GM21529 (cell line): ENCODE measurements at regions not wholly inside any gene's neighbourhood (a gene's known extent, or its start where the extent isn't known, plus 50 kb on each side); places are given as distances from the start of the nearest gene placed in this dataset.

Experiments
- ATAC-seq: cut with Tn5 transposase; IDR thresholded peaks from one replicate; pipeline ENCODE4 v1.9.1; 2021; ENCODE audit not compliant: unreplicated experiment

GRCh38 chr5:8376478-8376877, 507.5 kb downstream of the MTRR start:
- no peak for ATAC-seq

DNA sequence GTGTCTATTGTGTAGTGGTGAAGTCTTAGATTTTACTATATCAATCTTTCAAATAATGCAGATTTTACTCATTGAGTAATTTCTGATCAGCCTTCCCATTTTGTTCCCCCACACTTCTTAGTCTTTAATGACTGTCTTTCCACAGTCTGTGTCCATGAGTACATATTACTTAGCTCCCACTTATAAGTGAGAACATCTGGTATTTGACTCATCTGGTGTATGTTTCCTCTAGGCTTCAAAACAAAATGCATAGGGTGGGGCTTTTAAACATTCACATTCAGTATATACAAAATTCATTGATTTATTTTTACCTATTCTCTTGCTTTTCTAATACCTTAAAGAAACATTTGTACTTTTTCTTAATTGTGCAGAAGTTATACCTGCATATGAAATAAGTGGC, 513.0 kb downstream of the MTRR start:
- ATAC-seq: no peak

- no peak for ATAC-seq
These were observed 513.5 kb downstream of the MTRR start for GRCh38 chr5:8382456-8382855.

GRCh38 chr5:8383616-8384015, 514.7 kb downstream of the MTRR start:
- no peak for ATAC-seq

GRCh38 chr5:8386719-8387288, 517.9 kb downstream of the MTRR start:
- no peak for ATAC-seq

DNA sequence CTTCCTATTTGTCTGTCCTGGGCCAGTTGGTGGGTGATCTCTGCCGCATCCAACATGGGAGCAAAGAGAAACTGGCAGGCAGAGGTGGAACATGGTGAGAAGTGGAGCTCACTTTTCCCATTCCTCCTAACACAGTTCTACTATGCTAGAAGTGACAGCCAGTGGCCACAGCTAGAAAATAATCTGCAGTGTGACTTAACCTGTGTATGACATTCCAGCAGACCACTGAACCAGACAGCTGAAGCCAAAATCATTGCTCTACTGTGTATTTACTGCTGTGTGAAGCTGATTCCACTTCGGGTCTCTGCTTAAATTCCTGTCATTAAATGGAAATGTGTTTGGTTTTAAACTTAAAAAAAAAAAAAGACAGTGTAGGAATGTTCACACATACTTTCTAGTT, 523.0 kb downstream of the MTRR start:
- no peak for ATAC-seq

- no peak for ATAC-seq
These were observed 524.3 kb downstream of the MTRR start for GRCh38 chr5:8393240-8393639.

DNA sequence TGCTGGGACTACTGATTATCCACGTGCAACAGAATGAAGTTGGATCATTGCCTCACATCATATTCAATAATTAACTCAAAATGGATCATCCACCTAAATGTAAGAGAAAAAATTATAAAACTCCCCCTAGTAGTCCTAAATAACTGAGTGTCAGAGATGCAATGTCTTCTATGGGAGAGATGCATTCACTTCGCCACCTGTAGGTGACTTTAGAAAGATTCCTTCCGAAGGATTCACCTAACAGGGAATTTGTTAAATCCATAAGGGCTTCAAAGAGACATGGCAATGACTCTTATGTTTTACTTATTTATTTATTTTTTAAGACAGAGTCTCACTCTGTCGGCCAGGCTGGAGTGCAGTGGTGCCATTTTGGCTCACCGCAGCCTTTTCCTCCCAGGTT, 526.0 kb downstream of the MTRR start:
- no peak for ATAC-seq

DNA sequence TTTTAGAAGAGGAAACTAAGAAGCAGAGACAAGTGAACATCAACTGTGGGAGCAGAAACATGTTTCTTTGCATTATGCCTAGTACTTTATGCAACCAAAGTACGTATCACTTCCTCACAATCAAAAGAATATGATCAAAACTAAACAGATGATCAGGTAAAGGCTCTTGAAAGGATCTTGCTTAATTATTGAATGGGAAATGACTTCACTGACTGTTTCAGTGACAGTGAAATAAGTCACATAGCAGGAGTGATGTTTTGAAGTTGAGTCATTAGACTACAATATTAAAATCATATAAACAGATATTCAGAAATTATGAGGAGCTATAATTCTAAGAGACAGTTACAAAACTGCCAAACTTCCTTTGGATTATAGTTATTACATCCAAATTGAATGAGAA, 527.3 kb downstream of the MTRR start:
- ATAC-seq: no peak

DNA sequence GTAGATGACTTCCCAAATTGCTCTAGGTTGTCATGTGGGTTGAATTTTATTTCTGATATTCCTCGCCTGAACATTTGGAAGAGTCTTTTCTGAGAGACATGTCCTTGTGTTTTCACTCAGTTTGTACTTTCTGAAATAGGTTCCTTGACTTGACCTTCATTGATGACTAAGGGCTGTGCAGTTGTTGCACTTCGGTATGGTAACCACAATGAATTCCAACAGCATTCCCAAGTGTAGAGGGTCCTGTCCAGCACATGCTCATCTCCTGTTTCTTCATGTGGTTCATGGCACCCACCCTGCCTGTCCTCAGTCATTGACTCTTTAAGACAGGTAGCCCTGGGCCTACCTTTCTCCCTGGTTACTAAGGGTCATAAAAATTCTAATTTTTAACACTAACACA, 527.8 kb downstream of the MTRR start:
- no peak for ATAC-seq

DNA sequence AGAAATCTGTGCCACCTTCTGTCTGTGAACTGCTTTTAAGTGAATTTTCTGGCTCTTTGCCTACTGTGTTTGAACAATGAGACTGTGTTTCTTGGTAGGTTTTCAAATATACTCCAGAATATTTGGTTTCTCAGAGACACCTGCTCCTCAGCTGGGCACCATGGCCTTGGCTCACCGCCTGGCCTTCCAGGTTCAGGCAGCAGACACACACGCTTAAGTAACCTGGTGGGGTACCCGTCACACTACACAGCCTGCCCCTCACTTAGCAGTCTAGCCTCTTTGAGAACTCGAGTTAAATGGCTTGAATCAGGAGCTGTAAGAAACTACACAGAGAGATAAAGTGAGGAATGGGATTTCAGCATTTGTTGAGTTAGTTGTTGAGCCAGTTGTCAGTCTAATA, 530.5 kb downstream of the MTRR start:
- ATAC-seq: no peak

GRCh38 chr5:8408258-8408657, 539.3 kb downstream of the MTRR start:
- no peak for ATAC-seq

DNA sequence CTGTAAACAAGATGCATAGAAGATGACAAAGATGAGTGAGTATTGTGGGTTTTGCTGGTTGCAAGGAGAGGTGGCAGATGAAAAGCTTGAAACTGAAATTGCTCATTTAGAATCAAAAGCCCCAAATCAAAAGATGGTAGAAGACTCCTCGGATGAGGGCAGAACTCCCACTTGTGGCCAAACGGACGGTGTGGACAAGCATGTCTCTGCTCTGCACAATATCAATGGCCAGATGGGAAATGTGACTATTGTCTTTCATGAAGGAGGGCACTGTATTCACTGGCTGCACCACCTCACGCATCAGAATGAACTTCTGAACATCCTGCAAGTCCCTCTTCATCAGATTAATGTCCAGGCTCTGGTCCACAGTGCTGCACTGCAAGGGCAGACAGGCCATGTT, 541.7 kb downstream of the MTRR start:
- ATAC-seq: no peak

DNA sequence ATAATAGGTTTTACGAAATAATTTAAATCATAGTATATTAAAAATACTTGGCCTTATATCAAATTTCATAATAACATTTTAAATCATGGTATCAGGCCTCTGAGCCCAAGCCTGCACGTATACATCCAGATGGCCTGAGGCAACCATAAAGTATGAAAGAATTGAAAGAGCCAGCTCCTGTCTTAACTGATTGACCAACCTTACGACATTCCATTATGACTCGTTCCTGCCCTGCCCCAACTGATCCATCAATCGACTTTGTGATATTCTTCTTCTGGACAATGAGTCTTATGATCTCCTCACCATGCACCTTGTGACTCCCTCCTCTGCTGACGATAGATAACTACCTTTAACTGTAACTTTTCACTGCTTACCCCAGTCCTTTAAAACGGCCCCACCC, 545.0 kb downstream of the MTRR start:
- ATAC-seq: no peak

GRCh38 chr5:8417316-8418048, 548.5 kb downstream of the MTRR start:
- ATAC-seq: no peak

DNA sequence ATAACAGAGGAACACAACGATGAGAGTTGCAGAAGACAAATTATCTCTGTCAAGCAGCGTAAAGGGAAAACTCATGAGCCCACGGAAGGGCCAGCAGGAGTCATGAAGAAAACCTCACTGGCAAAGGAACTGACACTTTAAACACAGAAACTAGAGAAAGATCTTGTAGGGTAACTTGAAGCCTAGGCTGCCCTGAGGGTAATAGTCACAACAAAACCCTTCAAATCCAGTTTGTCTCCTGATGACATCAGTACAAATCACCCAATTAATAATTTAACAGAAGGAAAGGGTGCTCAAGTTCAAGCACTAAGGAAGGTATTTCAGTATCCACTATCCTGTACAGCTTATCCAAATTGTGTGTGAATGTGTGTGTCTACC, 549.1 kb downstream of the MTRR start:
- no peak for ATAC-seq

DNA sequence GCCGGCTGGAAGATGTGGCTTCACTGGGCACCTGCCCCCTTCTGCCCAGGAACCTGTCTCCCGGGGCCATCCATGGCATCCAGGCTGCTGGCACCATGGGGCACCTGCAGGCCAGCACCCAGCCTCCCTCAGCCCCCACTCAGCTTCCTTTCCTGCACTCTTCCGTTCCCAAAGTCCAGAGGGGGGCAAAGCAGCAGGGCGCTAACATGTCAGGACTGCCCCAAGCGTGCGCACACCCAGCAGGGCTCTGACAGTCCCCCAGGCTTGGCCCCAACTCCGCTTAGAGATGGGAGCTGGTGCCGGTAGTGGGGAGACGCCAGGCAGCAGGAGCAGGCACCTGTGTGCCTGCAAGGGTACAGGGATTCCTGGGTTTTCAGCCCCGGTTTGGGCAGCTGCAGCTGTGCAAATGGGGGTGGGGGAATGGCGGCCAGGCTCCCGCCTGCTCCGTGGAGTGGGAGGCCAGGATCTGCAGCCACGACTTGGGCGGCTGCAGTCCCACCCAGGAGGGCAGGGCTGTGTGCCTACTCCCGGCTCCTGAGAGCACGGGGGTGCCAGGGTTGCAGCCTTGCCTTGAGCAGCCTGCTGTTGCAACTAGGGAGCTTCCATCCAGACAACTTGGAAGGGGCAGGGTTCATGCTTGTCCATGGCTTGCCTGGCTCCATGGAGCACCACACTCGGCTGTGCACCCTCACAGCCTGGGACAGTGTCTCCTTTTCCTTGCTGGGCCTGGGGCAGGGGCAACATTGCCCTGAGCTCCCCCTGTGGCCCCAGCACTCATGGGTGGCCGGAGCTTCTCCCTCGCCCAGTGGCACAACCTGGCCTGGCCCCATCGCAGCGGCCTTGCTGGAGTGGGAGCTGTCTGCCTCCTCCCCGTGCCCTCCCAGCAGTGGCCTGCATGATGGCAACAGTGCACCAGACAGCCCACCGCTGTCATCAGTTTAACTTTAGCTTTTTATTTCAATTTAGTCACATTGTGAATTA, 561.1 kb downstream of the MTRR start:
- no peak for ATAC-seq

DNA sequence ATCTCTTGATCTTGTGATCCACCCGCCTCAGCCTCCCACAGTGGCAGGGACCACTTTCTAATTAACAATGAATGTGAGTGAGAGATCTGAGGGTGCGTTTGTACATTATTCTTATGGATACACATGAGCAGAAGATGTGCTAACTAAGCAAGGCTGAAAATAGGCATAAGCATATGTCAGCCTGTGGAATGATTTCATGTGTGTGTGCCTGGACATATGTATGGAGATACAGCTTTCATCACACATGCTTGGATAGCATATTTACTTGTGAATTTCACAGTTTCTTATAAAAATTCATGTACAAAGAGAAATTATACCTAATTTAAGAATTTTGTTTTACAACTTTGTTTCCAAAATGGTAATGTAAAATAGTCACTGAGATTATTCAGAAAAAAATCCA, 565.6 kb downstream of the MTRR start:
- no peak for ATAC-seq

DNA sequence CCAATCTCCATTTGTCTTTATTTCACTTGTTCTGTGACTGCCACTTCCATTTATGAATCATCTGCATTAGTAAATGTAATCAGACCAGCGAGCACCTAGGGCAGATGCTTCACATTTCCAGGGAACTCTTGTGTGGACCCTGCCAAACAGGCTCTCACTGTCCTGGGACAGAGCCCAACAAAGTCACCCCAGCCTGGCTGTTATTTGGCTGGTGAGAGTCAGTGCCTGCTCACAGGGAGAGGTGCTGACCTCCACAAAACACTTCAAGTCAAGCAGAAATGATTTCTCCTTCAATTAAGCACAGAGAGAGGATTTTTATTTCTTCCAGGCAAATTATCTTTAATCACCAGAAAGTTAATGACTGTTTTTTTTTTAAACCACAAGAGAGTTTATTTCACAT, 568.0 kb downstream of the MTRR start:
- no peak for ATAC-seq

GRCh38 chr5:8445139-8445538, 576.2 kb downstream of the MTRR start:
- no peak for ATAC-seq

GRCh38 chr5:8446179-8446578, 577.2 kb downstream of the MTRR start:
- ATAC-seq: no peak

GRCh38 chr5:8456846-8457186, 587.9 kb downstream of the MTRR start:
- no peak for ATAC-seq
